WERI-Rb-1 (cell line): ENCODE measurements at regions not wholly inside any gene's neighbourhood (a gene's known extent, or its start where the extent isn't known, plus 50 kb on each side); places are given as distances from the start of the nearest gene placed in this dataset.

Experiments
- DNase-seq: peaks from one replicate; pipeline ENCODE4 v3.0.0-alpha.2; 2020
- H3K27ac ChIP-seq: fragments of 250-450 bp; sonication (Bioruptor Pico); 2 replicates; pipeline ENCODE4 v1.5.1; 2020; ENCODE audit warnings: mild to moderate bottlenecking, moderate library complexity
- H3K27me3 ChIP-seq: fragments of 250-450 bp; sonication (Bioruptor Pico); 2 replicates; pipeline ENCODE4 v1.5.1; 2021; ENCODE audit warnings: mild to moderate bottlenecking, low read depth, moderate library complexity; ENCODE audit not compliant: insufficient read depth, severe bottlenecking
- H3K36me3 ChIP-seq: fragments of 250-450 bp; sonication (Bioruptor Pico); 2 replicates; pipeline ENCODE4 v1.5.1; 2020; ENCODE audit warnings: mild to moderate bottlenecking, moderate library complexity
- H3K4me3 ChIP-seq: 2 replicates; pipeline ENCODE4 v1.5.1; 2011; ENCODE audit warnings: low read depth, mild to moderate bottlenecking, control low read depth, low read length
- H3K9me3 ChIP-seq: fragments of 250-450 bp; sonication (Bioruptor Pico); 2 replicates; pipeline ENCODE4 v1.5.1; 2021; ENCODE audit warnings: mild to moderate bottlenecking, moderate library complexity; ENCODE audit not compliant: severe bottlenecking
- CTCF ChIP-seq: IDR thresholded peaks from 2 replicates; pipeline ENCODE4 v1.5.1; 2011; ENCODE audit warnings: low read depth, mild to moderate bottlenecking, control low read depth, inconsistent platforms, low read length

GRCh38 chr10:21260506-21261149 lies 264.9 kb downstream of the SKIDA1 start:
- DNase-seq = no peak
- Histone ChIP-seq H3K27ac (no peak overlapping the region), H3K27me3 (no peaks in the 10 kb centered on the region), H3K36me3 (no peaks in the 10 kb centered on the region), H3K4me3 (no peak overlapping the region), H3K9me3 (no peaks in the 10 kb centered on the region)
- TF ChIP-seq CTCF = no peak

GRCh38 chr10:21260066-21260465 lies 265.4 kb downstream of the SKIDA1 start:
- no peak for TF ChIP-seq CTCF
- Histone ChIP-seq H3K27me3 (no peaks in the 10 kb centered on the region), H3K9me3 (no peaks in the 10 kb centered on the region), H3K4me3 (no peak overlapping the region), H3K36me3 (no peaks in the 10 kb centered on the region), H3K27ac (no peak overlapping the region)
- no peak for DNase-seq

GRCh38 chr10:21257919-21258318 lies 267.6 kb downstream of the SKIDA1 start:
- Histone ChIP-seq H3K27ac (no peak overlapping the region), H3K9me3 (no peaks in the 10 kb centered on the region), H3K36me3 (no peaks in the 10 kb centered on the region), H3K4me3 (no peak overlapping the region), H3K27me3 (no peaks in the 10 kb centered on the region)
- no peak for TF ChIP-seq CTCF
- no peak for DNase-seq

GRCh38 chr10:21257191-21257590 lies 268.3 kb downstream of the SKIDA1 start:
- no peak for TF ChIP-seq CTCF
- H3K36me3 ChIP-seq = no peaks in the 10 kb centered on the region
- no peaks in the 10 kb centered on the region for H3K9me3 ChIP-seq
- no peaks in the 10 kb centered on the region for H3K27me3 ChIP-seq
- no peak overlapping the region for H3K4me3 ChIP-seq
- no peak overlapping the region for H3K27ac ChIP-seq
- no peak for DNase-seq

GRCh38 chr10:21249435-21249834 lies 276.0 kb downstream of the SKIDA1 start:
- Histone ChIP-seq H3K27me3 (no peaks in the 10 kb centered on the region), H3K27ac (no peak overlapping the region), H3K9me3 (no peaks in the 10 kb centered on the region), H3K4me3 (no peak overlapping the region), H3K36me3 (no peaks in the 10 kb centered on the region)
- TF ChIP-seq CTCF = no peak
- DNase-seq = no peak

GRCh38 chr10:21247592-21247991 lies 277.9 kb downstream of the SKIDA1 start:
- no peak for DNase-seq
- no peaks in the 10 kb centered on the region for H3K36me3 ChIP-seq

More at GRCh38 chr10:21247592-21247991, 277.9 kb downstream of the SKIDA1 start:
- H3K27me3 ChIP-seq = no peaks in the 10 kb centered on the region
- no peak overlapping the region for H3K4me3 ChIP-seq
- no peak overlapping the region for H3K27ac ChIP-seq
- TF ChIP-seq CTCF = no peak
- no peaks in the 10 kb centered on the region for H3K9me3 ChIP-seq
